ENCODE measurements at regions not wholly inside any gene's neighbourhood (a gene's known extent, or its start where the extent isn't known, plus 50 kb on each side); places are given as distances from the start of the nearest gene placed in this dataset.
"Not testable (repeated sequence)": the region's sequence is repeated elsewhere in the genome, so short reads cannot be mapped to it uniquely, and the experiment has no call there.

DNA sequence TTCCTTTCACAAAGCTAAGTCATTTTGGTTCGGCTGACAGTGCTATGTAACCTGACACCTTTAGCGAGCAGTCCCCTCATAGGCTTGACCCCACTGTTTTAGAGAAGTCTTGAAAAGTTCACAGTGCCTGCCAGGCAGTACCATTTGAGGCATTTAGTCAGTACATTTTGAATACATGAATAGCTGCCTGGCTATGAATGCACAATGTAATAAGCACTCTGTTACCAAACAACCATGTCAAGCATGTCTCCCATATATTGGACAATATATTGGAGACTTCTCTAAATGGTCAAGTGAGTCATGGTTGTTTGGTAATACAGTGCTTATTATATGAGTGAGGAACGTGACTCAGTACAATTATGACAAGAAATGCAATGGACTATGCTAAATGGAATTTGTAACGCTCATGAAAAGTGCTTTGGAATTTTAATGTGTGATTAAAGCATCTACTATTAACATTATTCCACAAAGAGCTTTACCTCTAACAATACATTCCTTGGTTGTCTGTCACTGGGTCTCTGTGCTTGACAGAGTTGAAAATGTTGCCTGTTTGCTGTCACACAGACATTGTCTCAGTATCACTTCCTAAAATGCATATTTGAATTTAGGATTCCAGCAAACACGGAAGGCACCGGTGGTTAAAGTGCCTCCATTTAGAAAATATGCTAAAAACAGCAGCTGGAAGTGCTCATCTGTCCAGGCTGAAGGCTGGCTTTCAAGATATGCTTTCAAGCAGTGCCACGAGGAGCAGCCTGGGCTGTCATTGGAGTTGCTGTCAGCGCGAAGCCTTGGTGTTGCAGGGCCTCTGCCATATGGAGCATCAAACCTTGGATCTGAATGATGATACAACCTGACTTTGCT lies 458.6 kb downstream of the FBXO15 start:
- Mint-ChIP-seq H3K4me1 (ENCODE audit: low read depth) (no peaks in the 10 kb centered on the region), H3K9me3 (no peaks in the 10 kb centered on the region), H3K4me3 (no peak overlapping the region), H3K36me3 (ENCODE audit: low read depth) (no peaks in the 10 kb centered on the region), H3K27me3 (no peaks in the 10 kb centered on the region), H3K27ac (no peak overlapping the region)
- intact Hi-C loops (cut with micrococcal nuclease): no loop called here

DNA sequence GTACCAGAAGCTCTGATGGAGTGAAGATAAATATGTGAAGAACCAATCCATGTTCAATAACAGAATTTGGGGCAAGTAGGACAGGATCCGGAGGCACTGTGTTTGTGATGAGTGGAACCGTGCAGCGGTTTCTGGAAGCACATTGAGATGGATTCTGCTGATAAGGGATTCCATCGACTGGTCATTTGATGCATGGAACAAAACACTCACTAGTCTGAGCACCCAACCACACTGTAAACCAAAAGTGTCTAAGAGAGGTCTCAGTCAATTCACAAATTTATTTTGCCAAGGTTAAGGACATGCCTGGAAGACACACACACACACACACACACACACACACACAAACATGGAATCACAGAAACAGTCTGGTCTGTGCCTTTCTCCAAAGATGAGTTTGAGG lies 459.5 kb downstream of the FBXO15 start:
- intact Hi-C loops (cut with micrococcal nuclease): no loop called here
- Mint-ChIP-seq H3K36me3 (ENCODE audit: low read depth) (no peaks in the 10 kb centered on the region), H3K27me3 (no peaks in the 10 kb centered on the region), H3K9me3 (no peaks in the 10 kb centered on the region), H3K27ac (no peak overlapping the region), H3K4me3 (no peak overlapping the region), H3K4me1 (ENCODE audit: low read depth) (no peaks in the 10 kb centered on the region)

DNA sequence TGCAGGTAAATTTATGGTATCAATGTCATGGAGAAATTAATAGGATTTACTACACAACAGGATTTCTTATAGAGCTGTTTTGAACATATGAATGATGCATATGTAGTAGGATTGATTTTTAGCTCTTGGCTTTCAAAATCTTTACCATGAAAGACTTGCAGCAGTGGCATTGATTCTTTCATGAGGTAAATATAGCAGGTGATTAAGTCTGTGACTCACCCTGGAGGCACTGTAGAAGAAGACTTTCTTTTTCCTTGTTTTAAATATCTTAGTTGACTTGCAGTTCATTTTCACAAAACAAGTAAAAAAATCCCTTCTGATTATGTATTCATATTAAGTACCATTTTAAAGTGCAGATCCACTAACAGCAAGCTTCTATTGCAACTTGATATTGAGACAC lies 463.0 kb downstream of the FBXO15 start:
- Mint-ChIP-seq H3K9me3 (no peaks in the 10 kb centered on the region), H3K4me1 (ENCODE audit: low read depth) (no peaks in the 10 kb centered on the region), H3K27me3 (no peaks in the 10 kb centered on the region), H3K4me3 (no peak overlapping the region), H3K27ac (no peak overlapping the region), H3K36me3 (ENCODE audit: low read depth) (no peaks in the 10 kb centered on the region)
- intact Hi-C loops (cut with micrococcal nuclease): no loop called here

DNA sequence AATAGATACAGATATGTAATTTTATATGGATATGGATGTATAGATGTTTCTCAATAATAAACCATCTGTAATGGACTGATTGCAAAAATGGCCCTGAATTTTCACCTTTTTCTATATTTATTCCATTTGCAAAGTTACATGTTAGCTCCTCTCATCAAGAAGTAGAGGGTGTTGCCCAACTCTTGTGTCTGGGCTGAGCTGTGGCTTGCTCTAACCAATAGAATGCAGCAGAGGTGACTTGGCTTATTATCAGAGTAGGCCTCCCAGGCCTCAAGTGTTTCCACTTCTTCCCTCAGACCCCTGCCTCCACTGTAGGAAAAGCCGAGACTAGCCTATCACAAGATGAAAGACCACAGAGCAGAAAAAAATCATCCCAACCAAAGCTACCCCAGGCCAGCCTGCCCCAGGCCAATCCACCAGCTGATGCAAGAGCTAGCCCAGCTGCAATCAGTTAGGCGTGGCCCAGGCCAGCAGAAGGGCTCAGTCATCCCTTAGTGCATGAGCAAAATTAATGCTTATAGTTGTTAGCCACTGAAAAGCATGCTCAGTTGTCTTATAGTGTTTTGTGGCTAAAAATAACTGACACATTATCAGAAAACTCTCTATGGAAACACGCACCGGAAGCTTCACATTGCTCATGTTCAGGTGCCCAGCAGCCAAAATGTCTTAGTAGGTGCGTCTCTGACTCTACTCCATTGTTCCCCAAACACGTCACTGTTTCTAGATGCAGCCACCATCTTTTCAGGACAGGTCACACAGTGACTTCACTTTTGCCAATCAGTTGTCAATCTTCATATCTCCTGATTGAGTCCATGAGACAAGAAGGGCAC lies 464.0 kb downstream of the FBXO15 start:
- Mint-ChIP-seq H3K27ac (no peak overlapping the region), H3K27me3 (no peaks in the 10 kb centered on the region), H3K4me1 (ENCODE audit: low read depth) (no peaks in the 10 kb centered on the region), H3K4me3 (no peak overlapping the region), H3K9me3 (no peaks in the 10 kb centered on the region), H3K36me3 (ENCODE audit: low read depth) (no peaks in the 10 kb centered on the region)
- intact Hi-C loops (cut with micrococcal nuclease): no loop called here

DNA sequence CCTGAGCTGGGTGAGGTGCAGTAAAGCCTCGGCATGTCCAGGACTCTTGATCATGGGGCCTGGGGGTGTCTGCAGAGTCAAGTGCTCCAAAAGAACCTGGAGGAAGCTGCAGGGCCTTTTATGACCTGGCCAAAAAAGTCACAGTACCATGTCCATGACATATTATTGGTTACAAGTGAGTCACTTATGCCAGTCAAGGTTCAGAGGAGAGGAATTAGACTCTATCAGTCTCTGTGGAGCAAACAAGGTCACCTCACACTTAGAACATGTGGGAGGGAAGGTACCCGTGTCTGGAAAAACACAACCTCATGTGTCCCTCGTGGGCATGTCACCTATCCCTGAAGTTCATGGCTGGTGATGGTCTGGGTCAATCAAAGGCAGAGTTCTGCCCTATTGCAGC lies 465.7 kb downstream of the FBXO15 start:
- H3K36me3 Mint-ChIP-seq (ENCODE audit: low read depth): no peaks in the 10 kb centered on the region
- H3K9me3 Mint-ChIP-seq: no peaks in the 10 kb centered on the region
- no peak overlapping the region for H3K4me3 Mint-ChIP-seq
- H3K27ac Mint-ChIP-seq: no peak overlapping the region
- intact Hi-C loops (cut with micrococcal nuclease): no loop called here
- no peaks in the 10 kb centered on the region for H3K4me1 Mint-ChIP-seq (ENCODE audit: low read depth)
- no peaks in the 10 kb centered on the region for H3K27me3 Mint-ChIP-seq

DNA sequence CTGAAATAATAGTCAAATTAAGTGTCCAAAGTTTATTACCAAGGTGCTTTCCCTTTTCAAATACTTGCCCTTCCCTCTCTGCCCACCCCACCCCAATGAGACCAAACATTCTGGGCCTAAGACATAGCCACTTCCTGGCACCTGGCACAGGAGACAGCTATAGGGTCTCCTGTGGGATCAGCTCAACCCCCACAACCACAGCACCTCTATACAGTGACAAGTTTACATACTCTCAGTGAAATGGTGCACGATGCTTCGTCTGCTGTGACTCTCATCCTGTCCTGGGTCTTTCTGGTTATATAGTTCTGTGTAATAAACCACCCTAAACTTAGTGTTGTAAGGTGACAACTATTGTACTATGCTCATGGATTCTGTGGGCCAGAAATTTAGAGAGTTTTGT lies 466.2 kb downstream of the FBXO15 start:
- no peaks in the 10 kb centered on the region for H3K9me3 Mint-ChIP-seq
- no peaks in the 10 kb centered on the region for H3K27me3 Mint-ChIP-seq
- H3K4me3 Mint-ChIP-seq: no peak overlapping the region
- H3K27ac Mint-ChIP-seq: no peak overlapping the region
- H3K36me3 Mint-ChIP-seq (ENCODE audit: low read depth): no peaks in the 10 kb centered on the region
- no peaks in the 10 kb centered on the region for H3K4me1 Mint-ChIP-seq (ENCODE audit: low read depth)
- intact Hi-C loops (cut with micrococcal nuclease): no loop called here

DNA sequence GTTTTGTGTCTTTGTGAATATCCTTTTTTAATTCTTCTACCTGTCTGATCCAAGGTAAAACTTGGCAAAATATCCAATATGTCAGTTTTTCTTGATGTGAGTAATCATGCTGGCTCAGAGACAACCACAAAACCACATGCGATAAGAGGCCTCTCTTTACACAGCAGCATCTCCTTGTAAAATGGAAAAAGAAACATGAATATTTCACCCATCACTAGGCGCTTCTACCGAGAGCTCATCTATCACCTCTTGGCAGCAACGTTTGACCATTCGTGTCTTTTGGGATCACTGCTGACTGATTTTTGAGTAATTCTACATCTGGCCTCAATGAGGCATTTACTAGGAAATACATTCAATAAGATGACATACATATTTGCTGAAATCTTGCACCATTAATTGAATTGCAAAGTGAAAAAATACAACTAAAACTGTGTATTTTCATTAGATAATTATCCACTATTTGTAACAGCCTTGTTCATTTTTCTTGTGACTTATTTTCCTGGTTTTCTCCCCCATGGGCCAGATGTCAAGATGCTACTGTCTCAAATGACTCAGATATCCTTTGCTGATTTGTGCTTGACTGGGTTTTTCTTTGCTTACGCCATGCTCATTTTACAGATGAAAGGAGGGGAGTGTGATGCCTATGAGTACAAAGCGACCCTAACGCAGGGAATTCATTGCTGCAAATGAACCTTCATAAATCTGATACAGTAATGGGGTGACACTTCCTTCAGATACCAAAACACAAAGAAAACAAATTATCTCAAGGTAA lies 467.5 kb downstream of the FBXO15 start:
- Mint-ChIP-seq H3K4me3 (no peak overlapping the region), H3K27ac (no peak overlapping the region), H3K36me3 (ENCODE audit: low read depth) (no peaks in the 10 kb centered on the region), H3K27me3 (no peaks in the 10 kb centered on the region), H3K4me1 (ENCODE audit: low read depth) (no peaks in the 10 kb centered on the region), H3K9me3 (no peaks in the 10 kb centered on the region)
- intact Hi-C loops (cut with micrococcal nuclease): no loop called here

DNA sequence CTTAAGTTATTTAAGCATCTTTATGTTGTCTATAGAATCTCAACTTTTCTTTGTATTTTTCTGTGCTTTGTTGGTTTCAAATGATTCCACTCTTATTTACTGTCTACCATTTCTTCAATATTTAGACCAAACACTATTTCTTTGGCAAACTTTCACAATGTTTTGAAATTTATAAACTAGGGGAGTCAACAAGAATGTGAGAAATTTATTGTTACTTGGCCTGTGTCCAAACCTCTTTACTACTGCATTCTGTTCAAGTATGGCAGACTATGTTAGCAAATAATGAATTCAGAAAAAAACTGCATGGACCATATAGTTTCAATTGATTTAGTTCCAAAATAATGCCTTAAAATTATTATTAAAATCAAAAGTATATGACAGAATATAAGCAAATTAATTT lies 470.2 kb downstream of the FBXO15 start:
- no peaks in the 10 kb centered on the region for H3K27me3 Mint-ChIP-seq
- no peaks in the 10 kb centered on the region for H3K4me1 Mint-ChIP-seq (ENCODE audit: low read depth)
- H3K27ac Mint-ChIP-seq: no peak overlapping the region
- no peaks in the 10 kb centered on the region for H3K36me3 Mint-ChIP-seq (ENCODE audit: low read depth)
- no peaks in the 10 kb centered on the region for H3K9me3 Mint-ChIP-seq
- intact Hi-C loops (cut with micrococcal nuclease): no loop called here
- H3K4me3 Mint-ChIP-seq: no peak overlapping the region

DNA sequence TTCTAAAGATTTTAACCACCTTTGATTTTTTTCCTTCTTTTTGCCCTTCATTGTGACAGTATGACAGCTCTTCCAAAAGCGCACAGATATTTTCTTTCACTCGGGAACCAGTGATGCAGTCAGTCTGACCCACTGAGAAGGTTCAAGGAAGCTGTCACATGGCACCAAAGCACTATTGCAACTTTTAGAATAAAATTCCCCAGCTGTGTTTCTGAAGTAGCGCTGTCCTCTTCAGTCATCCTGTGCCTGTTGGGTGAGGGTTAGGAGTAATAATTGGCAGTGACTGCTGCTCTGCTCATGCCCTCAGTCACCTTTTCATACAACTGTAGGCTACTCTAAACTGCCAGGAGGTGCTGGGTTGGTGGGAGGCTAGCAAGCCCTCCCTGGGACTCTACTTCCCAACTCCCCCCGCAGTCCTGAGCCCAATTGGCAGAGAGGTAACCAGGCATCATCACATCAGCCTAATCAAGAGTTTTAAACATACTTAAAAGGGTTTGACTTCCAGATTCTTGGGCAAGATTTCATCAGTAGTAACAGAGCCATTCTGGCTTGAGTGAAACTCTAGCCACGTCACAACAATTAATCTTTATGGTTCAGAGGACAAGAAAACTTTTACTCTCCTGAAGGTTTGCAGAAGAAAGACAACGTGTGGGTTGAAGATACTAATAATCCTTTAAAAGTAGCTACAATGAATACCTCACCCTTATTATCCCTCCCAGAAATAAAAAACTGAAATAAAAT lies 473.3 kb downstream of the FBXO15 start:
- Mint-ChIP-seq H3K27me3 (no peaks in the 10 kb centered on the region), H3K9me3 (no peaks in the 10 kb centered on the region), H3K4me3 (no peak overlapping the region), H3K36me3 (ENCODE audit: low read depth) (no peaks in the 10 kb centered on the region), H3K27ac (no peak overlapping the region), H3K4me1 (ENCODE audit: low read depth) (no peaks in the 10 kb centered on the region)
- intact Hi-C loops (cut with micrococcal nuclease): no loop called here

DNA sequence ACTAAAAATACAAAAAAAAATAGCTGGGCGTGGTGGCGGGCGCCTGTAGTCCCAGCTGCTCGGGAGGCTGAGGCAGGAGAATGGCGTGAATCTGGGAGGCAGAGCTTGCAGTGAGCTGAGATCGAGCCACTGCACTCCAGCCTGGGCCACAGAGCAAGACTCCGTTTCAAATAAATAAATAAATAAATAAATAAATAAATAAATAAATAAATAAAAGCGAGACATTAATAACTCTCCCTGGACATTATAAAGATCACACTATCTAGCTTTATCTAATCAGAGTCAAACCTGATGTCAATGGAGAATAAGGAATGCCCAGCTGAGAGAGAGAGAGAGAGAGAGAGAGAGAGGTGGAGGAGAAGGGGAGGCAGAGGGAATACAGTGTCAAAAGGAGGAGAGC lies 476.2 kb downstream of the FBXO15 start:
- not testable (repeated sequence) for H3K27ac Mint-ChIP-seq, H3K9me3 Mint-ChIP-seq

DNA sequence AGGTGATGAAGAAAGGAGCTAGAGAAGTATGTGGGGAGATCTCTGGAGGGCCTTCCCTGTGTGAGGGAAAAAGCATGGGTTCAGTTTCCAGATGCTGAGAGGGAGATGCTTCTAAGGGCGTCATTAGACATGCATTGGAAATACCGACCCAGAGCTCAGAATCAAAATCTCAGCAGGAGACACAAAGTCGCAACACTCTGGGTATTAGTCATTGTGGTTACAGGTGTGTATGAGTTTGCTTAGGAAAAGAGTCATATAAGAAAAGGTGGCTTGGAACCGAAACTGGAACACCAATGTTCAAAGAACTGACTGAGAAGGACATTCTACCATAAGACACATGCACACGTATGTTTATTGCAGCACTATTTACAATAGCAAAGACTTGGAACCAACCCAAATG lies 477.1 kb downstream of the FBXO15 start:
- no peaks in the 10 kb centered on the region for H3K9me3 Mint-ChIP-seq
- no peaks in the 10 kb centered on the region for H3K4me1 Mint-ChIP-seq (ENCODE audit: low read depth)
- H3K27ac Mint-ChIP-seq: no peak overlapping the region
- H3K4me3 Mint-ChIP-seq: no peak overlapping the region
- intact Hi-C loops (cut with micrococcal nuclease): no loop called here
- no peaks in the 10 kb centered on the region for H3K27me3 Mint-ChIP-seq
- H3K36me3 Mint-ChIP-seq (ENCODE audit: low read depth): no peaks in the 10 kb centered on the region

More for the DNA sequence above, 476.2 kb downstream of the FBXO15 start:
- H3K4me3 Mint-ChIP-seq; intact Hi-C loops (cut with micrococcal nuclease); H3K4me1 Mint-ChIP-seq (ENCODE audit: low read depth); H3K27me3 Mint-ChIP-seq; H3K36me3 Mint-ChIP-seq (ENCODE audit: low read depth): not testable (repeated sequence)

DNA sequence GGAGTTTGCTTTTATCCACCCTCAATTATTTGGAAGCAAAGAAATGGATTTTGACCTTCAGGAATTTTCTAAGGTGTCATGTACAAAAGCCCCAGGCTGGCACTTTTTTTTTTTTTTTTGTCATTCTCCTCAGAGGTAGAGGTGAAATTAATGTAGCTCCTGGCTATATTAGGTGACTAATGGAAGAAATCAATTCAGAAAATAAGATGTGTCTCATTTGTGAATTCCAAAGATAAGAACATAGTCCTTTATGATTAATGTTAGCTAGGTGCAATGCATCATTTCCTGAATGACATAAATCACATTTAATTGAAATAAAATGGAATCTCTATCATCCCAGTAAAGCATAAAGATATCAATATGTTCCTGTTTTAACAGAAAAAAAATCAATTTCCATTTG lies 477.6 kb downstream of the FBXO15 start:
- no peaks in the 10 kb centered on the region for H3K4me1 Mint-ChIP-seq (ENCODE audit: low read depth)
- no peaks in the 10 kb centered on the region for H3K9me3 Mint-ChIP-seq
- intact Hi-C loops (cut with micrococcal nuclease): no loop called here
- no peaks in the 10 kb centered on the region for H3K27me3 Mint-ChIP-seq
- H3K27ac Mint-ChIP-seq: no peak overlapping the region
- H3K4me3 Mint-ChIP-seq: no peak overlapping the region
- H3K36me3 Mint-ChIP-seq (ENCODE audit: low read depth): no peaks in the 10 kb centered on the region

DNA sequence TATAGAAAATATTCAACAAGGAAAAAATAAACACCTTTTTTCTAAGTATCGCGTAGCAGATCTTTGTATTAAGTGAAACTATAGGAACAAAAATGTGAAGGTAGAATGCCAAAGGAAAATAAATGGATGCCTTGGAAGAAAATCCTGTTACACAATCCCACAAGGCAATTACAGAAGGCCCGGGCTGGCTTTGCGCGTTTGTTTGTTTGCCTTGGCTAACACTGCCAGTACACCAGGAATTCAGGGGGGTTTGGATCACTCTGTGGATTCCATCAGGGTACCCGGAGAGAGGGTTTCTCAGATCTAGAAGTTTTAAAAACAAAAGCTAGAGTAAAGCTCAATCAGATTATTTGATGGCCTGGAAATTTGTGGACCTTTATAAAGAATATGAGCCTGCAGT lies 478.3 kb downstream of the FBXO15 start:
- Mint-ChIP-seq H3K27ac (no peak overlapping the region), H3K36me3 (ENCODE audit: low read depth) (no peaks in the 10 kb centered on the region), H3K27me3 (no peaks in the 10 kb centered on the region), H3K4me1 (ENCODE audit: low read depth) (no peaks in the 10 kb centered on the region), H3K9me3 (no peaks in the 10 kb centered on the region), H3K4me3 (no peak overlapping the region)
- intact Hi-C loops (cut with micrococcal nuclease): no loop called here

Measured in dendritic cell treated with granulocyte-macrophage colony-stimulating factor and Interleukin-4, amounts not matched to agents 40 ng/mL and 50 ng/mL, for 4 days (primary cell).